HG03432 (cell line): ENCODE measurements at regions not wholly inside any gene's neighbourhood (a gene's known extent, or its start where the extent isn't known, plus 50 kb on each side); places are given as distances from the start of the nearest gene placed in this dataset.

Experiments used
- ATAC-seq: cut with Tn5 transposase; IDR thresholded peaks from one replicate; pipeline ENCODE4 v1.9.1; 2021; ENCODE audit warnings: mild to moderate bottlenecking, moderate library complexity; ENCODE audit not compliant: unreplicated experiment

DNA sequence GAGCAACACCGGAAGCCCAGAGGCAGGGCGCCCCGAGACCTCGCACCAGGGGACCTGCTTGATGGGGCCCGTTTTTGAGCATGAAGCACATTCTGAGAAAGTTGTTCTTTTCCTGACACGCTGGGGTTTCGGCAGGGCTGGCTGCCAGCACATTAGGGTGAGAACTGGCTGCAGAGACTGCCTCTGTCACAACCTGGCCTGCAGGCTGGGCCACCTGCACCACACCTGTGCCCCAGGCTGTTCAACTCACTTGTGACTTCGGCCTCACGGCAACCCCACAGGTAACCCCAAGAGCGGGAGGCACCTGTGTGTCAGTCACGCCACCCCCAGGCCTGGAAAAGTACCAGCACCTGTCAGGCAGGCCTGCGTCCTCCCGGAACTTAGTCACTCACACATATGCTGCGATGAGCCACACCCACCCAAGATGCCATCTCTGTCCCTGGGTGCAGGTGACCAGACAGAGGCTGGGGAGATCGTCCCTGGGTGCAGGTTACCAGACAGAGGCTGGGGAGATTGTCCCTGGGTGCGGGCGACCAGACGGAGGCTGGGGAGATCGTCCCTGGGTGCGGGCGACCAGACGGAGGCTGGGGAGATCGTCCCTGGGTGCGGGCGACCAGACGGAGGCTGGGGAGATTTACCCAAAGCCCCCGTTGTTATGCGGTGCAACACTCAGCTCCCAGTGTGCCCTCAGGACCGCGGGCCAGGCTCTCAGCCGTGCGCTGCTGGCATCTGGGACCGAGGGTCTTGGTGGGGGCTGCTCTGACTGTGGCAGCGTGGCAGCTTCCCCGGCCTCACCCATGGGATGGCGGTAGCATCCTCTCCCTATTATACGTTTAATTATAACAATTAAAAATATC, 82.5 kb upstream of the BHLHE23 start:
- ATAC-seq: no peak

DNA sequence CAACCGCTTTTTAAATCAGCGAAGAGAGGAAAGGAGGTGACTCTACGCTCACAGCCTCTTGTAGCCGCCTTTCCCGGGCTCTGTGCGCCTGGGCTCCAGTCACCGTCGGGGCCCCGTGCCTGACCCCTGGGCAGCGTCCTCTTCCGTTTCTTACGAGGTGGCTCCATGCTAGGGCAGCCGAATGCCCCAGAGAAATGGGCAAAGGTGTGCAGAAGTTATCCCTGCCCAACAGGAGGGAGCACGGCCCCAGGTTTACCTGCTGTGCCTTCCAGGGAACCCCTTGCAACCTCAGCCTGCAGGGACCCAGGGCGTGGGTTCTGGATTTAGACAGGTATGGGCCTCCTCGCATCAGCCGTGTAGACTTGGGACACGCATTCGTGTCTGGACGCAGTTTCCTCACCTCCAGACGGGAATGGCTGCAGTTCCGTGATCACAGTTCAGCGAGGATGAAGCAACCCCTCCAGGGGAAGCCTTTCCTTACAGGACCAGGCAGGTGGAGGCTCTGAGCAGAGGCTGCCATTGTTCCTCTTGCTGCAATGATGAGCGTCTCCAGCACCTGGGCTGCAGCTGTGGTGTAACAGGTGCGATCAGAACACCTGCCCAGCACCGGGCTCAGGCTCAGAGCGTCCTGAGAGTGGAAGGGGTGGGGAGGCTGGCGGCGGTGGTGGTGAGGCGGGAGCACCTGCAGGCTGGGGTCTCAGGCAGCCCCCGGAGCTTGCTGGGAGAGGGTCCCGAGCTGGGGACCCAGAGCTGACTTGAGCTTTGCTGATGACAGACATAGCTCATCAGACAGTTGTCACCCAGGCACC, 81.3 kb upstream of the BHLHE23 start:
- ATAC-seq: no peak

- ATAC-seq: no peak
Measured at GRCh38 chr20:63087236-63087871, 80.6 kb upstream of the BHLHE23 start.

- no peak for ATAC-seq
Measured at GRCh38 chr20:63086421-63087235, 79.9 kb upstream of the BHLHE23 start.

DNA sequence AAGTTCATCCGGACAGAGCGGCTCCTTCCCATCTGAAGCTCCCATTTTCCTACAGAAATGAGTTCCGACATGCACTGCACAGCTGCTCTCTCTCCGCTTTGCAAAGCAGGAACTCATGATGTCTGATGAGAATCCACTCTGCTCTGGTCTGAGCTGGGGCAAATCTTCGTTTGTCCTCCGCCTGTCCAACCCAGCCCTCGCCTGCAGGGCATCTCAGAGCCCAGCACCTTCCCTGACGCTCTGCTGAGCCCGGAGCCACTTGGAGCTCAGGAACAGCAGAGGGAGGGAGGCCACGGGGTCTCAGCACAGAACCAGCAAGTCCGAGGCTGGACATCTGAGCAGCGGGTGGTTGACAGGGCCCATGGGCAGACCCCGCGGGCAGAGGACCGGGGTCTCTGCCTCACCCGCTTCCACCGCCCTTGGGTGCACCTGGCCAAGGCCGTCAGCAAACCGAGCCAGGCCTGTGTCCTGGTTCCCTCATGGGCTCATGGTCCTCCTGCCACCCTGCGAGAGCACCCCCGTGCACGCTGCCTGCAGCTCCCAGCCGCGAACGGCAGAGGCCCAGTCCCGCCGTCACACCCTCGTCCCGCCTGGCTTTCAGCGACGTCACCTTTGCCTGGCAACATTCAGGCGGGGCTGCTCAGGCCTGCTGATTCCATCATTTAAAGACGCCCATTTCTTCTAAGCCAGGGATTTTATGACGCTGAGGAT, 78.5 kb upstream of the BHLHE23 start:
- no peak for ATAC-seq

GRCh38 chr20:63084563-63084927, 77.8 kb upstream of the BHLHE23 start:
- no peak for ATAC-seq

- no peak for ATAC-seq
Measured at GRCh38 chr20:63083831-63084562, 77.2 kb upstream of the BHLHE23 start.

DNA sequence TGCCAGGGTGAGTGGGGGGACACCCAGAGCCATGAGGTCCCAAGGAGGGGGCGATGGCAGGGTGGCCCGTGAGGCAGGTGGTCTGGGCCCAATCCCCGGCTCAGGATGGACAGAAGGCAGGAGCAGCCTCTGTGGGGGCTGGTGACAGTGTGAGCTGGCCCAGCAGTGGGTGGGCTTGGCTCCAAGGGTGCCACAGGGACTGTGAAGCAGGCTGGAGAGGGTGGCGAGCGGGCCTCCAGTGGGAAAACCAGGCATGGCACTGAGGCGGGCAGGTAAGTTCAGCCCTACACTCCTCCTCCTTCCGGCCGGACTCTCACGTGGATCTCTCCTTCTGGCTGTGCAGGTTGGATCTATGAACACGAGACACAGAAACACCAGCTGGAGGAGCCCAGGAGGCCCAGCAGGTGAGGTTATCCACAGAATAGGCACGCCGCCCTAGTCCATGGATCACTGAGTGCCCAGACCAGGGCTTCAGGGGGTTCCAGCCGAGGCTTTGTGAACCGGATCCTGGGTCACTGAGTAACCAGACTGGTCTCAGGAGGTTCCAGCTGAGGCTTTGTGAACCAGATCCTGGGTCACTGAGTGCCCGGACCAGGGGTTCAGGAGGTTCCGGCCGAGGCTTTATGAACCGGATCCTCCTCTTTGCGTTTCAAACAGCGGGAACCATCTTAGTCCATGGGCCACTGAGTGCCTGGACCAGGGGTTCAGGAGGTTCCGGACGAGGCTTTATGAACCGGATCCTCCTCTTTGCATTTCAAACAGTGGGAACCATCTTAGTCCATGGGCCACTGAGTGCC, 76.4 kb upstream of the BHLHE23 start:
- ATAC-seq: no peak

GRCh38 chr20:63082308-63082938, 75.7 kb upstream of the BHLHE23 start:
- ATAC-seq: no peak

- no peak for ATAC-seq
Measured at GRCh38 chr20:63081831-63082230, 75.1 kb upstream of the BHLHE23 start.

DNA sequence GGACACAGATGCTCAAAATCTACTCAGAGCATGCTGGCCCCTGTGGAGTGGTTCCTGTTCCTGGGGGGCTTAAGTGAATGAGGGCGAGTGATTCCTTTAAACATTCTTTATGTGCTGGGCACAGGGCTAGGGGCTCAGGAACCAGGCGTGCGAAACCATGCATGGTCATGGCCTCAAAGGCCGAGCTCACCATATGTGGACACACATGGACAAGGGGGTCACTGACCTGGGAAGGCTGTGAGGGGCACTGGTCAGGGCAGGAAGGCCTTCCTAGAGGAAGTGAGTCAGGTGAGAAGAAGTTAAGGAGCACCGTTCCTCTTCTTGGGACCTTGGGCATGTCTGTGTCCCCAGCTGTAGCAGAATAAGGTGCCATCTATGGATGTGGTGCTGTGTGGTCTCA, 74.6 kb upstream of the BHLHE23 start:
- ATAC-seq: no peak

- no peak for ATAC-seq
Measured at GRCh38 chr20:63080811-63081210, 74.0 kb upstream of the BHLHE23 start.

- ATAC-seq: no peak
Measured at GRCh38 chr20:63080411-63080810, 73.6 kb upstream of the BHLHE23 start.

GRCh38 chr20:63079971-63080370, 73.2 kb upstream of the BHLHE23 start:
- ATAC-seq: no peak

DNA sequence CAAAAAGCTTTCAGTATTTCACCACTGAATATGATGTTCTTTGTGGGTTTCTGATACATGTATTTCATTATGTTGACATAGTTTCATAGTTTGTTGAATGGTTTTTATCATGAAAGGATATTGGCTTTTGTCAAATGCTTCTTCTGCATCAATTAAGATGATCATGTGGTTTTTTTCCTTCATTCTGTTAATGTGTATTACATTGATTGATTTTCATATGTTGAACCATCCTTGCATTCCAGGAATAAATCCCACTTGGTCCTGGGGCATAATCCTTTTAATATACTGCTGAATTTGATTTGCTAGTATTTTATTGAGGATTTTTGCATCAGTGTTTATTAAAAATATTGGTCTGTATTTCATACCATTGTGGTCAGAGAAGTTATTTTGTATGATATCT, 70.9 kb upstream of the BHLHE23 start:
- ATAC-seq: no peak

DNA sequence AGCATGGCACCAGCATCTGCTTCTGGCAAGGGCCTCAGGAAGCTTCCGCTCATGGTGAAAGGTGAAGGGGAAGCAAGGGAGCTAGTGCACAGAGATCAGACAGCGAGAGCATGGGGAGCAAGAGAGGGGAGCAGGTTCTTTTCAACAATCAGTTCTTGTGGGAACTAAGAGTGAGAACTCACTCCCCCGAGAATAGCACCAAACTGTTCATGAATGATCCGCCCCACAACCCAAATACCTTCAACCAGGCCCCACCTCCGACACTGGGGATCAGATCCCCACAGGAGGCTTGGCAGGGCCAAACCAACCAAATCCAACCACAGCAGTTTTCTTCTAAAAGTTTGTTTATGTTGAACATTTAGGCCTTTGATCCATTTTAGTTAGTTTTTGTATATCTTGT, 69.7 kb upstream of the BHLHE23 start:
- no peak for ATAC-seq

DNA sequence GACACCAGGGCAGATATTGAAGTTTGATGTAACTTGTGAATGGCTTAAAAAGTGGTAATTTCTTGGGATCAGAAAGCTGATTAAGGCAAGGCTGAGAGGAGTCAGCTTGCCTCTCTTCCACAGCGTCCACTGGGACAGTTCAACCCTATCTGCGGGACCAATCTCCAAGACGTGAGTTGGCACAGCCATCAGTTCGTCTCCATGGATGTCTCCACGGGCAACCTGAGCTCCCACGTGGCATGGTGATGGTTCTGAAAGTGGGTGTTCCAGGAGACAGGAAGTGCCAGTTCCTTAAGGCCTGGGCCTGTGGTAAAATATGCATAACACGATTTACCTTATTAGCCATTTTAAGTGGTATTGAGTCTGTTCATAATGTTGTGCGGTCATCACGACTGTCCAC, 67.9 kb upstream of the BHLHE23 start:
- no peak for ATAC-seq

- no peak for ATAC-seq
Measured at GRCh38 chr20:63074182-63074581, 67.4 kb upstream of the BHLHE23 start.
